ENCODE measurements at regions not wholly inside any gene's neighbourhood (a gene's known extent, or its start where the extent isn't known, plus 50 kb on each side); places are given as distances from the start of the nearest gene placed in this dataset.

DNA sequence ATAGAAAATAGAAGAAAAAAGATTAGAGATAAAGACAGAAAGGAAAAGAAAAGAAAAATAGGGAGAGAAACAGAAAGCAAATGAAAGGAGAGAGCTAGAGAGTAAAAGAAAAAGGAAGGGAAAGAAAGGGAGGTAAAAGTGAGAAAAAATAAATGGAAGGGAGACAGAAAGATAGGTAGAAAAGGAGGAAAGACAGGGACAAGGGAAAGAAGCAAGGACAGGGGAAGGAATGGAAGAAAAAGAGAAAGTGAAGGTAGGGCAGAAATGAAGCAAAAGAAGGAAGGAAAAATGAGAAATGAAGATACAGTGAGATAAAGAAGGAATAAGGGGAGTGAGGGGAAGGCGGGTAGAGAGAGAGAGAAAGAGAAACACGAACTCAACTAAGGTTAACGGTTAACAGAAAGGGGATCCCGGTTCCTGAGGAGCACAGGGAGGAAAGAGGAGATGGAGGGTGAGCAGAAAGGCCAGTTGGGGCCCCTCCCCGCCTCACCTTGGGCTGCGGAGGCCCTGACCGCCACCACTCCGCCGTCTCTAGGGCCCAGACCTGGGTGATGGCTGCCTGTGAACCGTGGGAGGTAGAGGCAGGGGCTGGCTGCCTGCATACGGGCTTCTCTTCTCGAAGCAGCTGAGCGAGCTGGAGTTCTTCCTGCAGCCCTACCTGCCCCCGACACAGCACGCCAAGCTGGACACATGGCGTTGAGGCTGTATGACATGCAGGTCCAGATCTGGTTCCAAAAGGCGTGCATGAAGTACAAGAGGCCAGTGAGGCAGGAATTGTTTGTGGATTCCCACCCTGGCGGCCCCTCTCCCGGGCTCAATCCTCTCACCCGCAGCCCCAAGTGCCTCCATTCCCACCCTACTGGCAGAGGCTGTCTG, 59.5 kb downstream of the SMUG1 start:
- Histone ChIP-seq H3K14ac (ENCODE audit: insufficient read depth, low read length) (no peak overlapping the region), H3K4me2 (ENCODE audit: insufficient read depth, insufficient read length, low read length) (no peak overlapping the region), H4K91ac (ENCODE audit: insufficient read length, low read depth, low read length) (no peak overlapping the region), H3K23ac (ENCODE audit: insufficient read length, low read depth, low read length) (no peak overlapping the region), H2BK120ac (ENCODE audit: low read depth, low read length, poor library complexity, severe bottlenecking) (no peak overlapping the region), H2AK5ac (ENCODE audit: insufficient read length, low read length) (no peak overlapping the region), H2BK12ac (ENCODE audit: insufficient read length, low read depth, low read length) (no peak overlapping the region), H2AFZ (ENCODE audit: low read length) (no peak overlapping the region), H3K9ac (ENCODE audit: extremely low read depth, insufficient read length, low read length) (no peak overlapping the region), H3K27me3 (ENCODE audit: insufficient read depth, low read length) (peaks cover 68% of the 10 kb centered on the region), H3K27ac (ENCODE audit: insufficient read length, low read depth, low read length) (no peak overlapping the region), H3K79me2 (ENCODE audit: insufficient read depth, low read length) (no peaks in the 10 kb centered on the region), H3K18ac (ENCODE audit: insufficient read length, low read depth, low read length) (no peak overlapping the region), H3T11ph (ENCODE audit: low read length) (no peak overlapping the region), H4K5ac (ENCODE audit: insufficient read length, low read depth, low read length) (no peak overlapping the region), H3K9me3 (ENCODE audit: control insufficient read depth, low read depth, low read length) (no peaks in the 10 kb centered on the region), H3K23me2 (ENCODE audit: insufficient read length, low read depth, low read length, poor library complexity, severe bottlenecking) (peaks cover 10% of the 10 kb centered on the region), H2BK20ac (ENCODE audit: low read depth, low read length, poor library complexity, severe bottlenecking) (no peak overlapping the region), H4K8ac (replicated peaks; ENCODE audit: insufficient read length, low read depth, low read length) (no peak overlapping the region), H2BK5ac (ENCODE audit: insufficient read length, low read length) (no peak overlapping the region), H3K4ac (ENCODE audit: low read depth, low read length) (no peak overlapping the region), H3K79me1 (ENCODE audit: insufficient read depth, low read depth, low read length, poor library complexity, severe bottlenecking) (no peaks in the 10 kb centered on the region), H3K56ac (ENCODE audit: insufficient read length, low read depth, low read length) (no peak overlapping the region), H3K4me1 (ENCODE audit: insufficient read depth, low read length) (peaks cover 2% of the 10 kb centered on the region; the same call in 1 of the 2 replicates), H2BK15ac (ENCODE audit: low read depth, low read length) (no peak overlapping the region), H4K20me1 (ENCODE audit: control insufficient read depth, insufficient read depth, insufficient read length) (no peaks in the 10 kb centered on the region)
- WGBS (ENCODE audit: extremely low coverage, insufficient read length, low lambda C conversion rate), result 100% methylated on average over 1 of the region's 20 CpGs
- H3K9me3 Mint-ChIP-seq, result peaks cover 0 to 4% of the 10 kb centered on the region in 2 experiments; a peak in 2 of 5 replicates
- no peak for DNase-seq
- H3K36me3 Mint-ChIP-seq (ENCODE audit: insufficient read depth in 1 of 3, low read depth in 3 of 3), result no peaks in the 10 kb centered on the region; a peak in 1 of 7 replicates
- H3K4me3 Mint-ChIP-seq, result peak overlapping the region in 1 of 2 experiments; percentile 5; a peak in 1 of 5 replicates
- H3K27me3 Mint-ChIP-seq (ENCODE audit: low read depth), result peaks cover 100% of the 10 kb centered on the region
- no peak for TF ChIP-seq CTCF (conservative IDR thresholded peaks at IDR 0.05)
- H3K4me1 Mint-ChIP-seq, result peaks cover 23 to 80% of the 10 kb centered on the region in 2 experiments
- H3K27ac Mint-ChIP-seq, result no peak overlapping the region

Measured in H9 (cell line).